IPS DF 6.9 (cell line): ENCODE measurements at regions not wholly inside any gene's neighbourhood (a gene's known extent, or its start where the extent isn't known, plus 50 kb on each side); places are given as distances from the start of the nearest gene placed in this dataset.

Experiments
- DNase-seq: peaks from one replicate; pipeline ENCODE4 v3.0.0-alpha.2; 2013; ENCODE audit warnings: low read depth, low spot score
- H3K27ac ChIP-seq: one replicate; pipeline ENCODE4 v1.5.1; 2013; ENCODE audit warnings: low read length, control low read depth
- H3K27me3 ChIP-seq: 2 replicates; pipeline ENCODE4 v1.6.1; 2013; ENCODE audit warnings: mild to moderate bottlenecking, low read length; ENCODE audit not compliant: control insufficient read depth, insufficient read depth
- H3K36me3 ChIP-seq: 2 replicates; pipeline ENCODE4 v1.6.1; 2013; ENCODE audit warnings: low read length; ENCODE audit not compliant: control insufficient read depth, insufficient read depth
- H3K4me1 ChIP-seq: 2 replicates; pipeline ENCODE4 v1.6.1; 2013; ENCODE audit warnings: low read length; ENCODE audit not compliant: control insufficient read depth, insufficient read depth
- H3K4me3 ChIP-seq: 2 replicates; pipeline ENCODE4 v1.5.1; 2013; ENCODE audit warnings: mild to moderate bottlenecking, low read length
- H3K9me3 ChIP-seq: 2 replicates; pipeline ENCODE4 v1.6.1; 2013; ENCODE audit warnings: low read length, inconsistent platforms; ENCODE audit not compliant: control insufficient read depth, insufficient read depth
- WGBS: extraction: QIAGEN DNeasy Blood & Tissue Kit; methylation state at CpG from one replicate; pipeline ENCODE4 v1.1.7; 2013; ENCODE audit warnings: mixed read lengths, missing lambda C conversion rate; ENCODE audit not compliant: insufficient read length, insufficient coverage; 5-methylcytosine and 5-hydroxymethylcytosine counted together

DNA sequence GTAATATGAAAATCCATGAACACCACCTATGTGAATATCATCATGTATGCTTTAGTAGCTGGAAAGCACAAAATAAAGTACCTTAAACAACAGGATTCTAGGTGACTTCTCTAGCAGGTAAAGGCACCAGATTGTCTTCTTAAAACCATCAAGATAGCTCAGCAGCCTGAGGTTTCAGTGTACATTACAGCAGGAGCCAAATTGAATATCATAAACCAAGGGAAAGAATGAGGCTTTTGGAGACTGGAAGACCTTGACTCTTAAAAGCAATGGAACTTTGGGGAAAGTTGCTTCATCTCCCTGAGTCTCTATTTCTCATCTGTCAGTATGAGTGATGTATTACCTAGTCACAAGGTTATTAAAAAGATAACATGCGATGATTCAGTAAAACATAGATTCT is 429.7 kb upstream of the SPHKAP start:
- no CpG with 5 or more reads among the region's 1 CpG for WGBS

DNA sequence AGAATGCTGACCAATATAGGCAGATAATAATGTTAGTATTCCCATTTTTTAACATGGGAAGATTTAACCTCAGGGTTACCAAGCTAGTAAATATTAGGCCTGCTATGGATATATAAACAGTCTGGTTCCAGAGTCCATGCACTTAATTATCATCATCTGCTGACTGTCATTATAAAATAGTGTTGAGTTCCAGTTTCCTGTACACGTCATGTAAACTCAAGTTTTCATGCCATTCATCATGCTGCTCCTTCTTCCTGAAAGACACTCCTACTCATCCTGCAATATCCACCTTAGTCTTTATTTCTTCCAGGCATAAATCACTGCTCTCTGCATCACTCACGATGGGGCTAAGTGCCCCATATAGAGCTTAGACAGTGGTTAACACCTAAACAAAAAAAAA is 420.8 kb upstream of the SPHKAP start:
- Histone ChIP-seq H3K9me3 (no peaks in the 10 kb centered on the region), H3K4me1 (no peaks in the 10 kb centered on the region), H3K36me3 (no peaks in the 10 kb centered on the region), H3K27me3 (no peaks in the 10 kb centered on the region), H3K4me3 (no peak overlapping the region), H3K27ac (no peak overlapping the region)
- WGBS, result no CpG with 5 or more reads among the region's 2 CpGs
- no peak for DNase-seq

More for the DNA sequence above, 429.7 kb upstream of the SPHKAP start:
- H3K27me3 ChIP-seq, result no peaks in the 10 kb centered on the region
- no peak for DNase-seq
- no peaks in the 10 kb centered on the region for H3K36me3 ChIP-seq
- no peak overlapping the region for H3K4me3 ChIP-seq
- H3K4me1 ChIP-seq, result no peaks in the 10 kb centered on the region
- H3K27ac ChIP-seq, result no peak overlapping the region
- H3K9me3 ChIP-seq, result no peaks in the 10 kb centered on the region

DNA sequence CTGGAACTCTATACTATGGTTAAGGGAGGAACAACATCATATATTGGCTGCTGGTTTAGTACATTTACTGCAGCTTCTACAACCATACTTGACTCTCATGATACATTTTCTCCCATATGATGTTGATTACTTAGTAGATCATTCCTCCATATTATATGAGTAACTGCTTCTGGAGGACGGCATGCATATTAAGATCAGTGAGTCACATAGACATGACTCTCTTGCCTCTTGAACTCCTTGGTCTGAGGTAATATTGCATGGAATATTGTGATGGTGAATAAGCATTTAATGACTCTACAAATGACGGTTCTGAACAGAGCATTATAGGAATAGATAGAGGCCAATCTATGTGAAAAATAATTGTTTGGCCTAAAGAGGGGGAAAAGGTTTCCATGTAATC is 418.8 kb upstream of the SPHKAP start:
- Histone ChIP-seq H3K9me3 (no peaks in the 10 kb centered on the region), H3K4me1 (no peaks in the 10 kb centered on the region), H3K27me3 (no peaks in the 10 kb centered on the region), H3K4me3 (no peak overlapping the region), H3K36me3 (no peaks in the 10 kb centered on the region), H3K27ac (no peak overlapping the region)
- DNase-seq, result no peak
- no CpG with 5 or more reads among the region's 2 CpGs for WGBS

DNA sequence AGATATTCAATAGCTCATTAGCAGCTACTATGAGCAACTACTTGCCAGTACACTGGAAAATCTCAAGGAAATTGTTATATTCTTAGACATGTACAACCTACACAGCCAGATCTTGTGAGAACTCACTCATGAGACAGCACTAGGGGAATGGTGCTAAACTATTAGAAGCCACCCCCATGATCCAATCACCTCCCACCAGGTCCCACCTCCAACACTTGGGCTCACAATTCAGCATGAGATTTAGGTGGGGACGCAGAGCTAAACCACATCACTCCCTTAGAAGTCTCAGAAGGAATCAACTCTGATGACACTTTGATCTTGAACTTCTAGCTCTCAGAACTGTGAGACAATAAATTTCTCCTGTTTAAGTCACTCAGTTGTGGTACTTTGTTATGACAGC is 418.3 kb upstream of the SPHKAP start:
- WGBS, result no CpG with 5 or more reads among the region's 1 CpG
- H3K9me3 ChIP-seq, result no peaks in the 10 kb centered on the region
- no peaks in the 10 kb centered on the region for H3K36me3 ChIP-seq
- no peak overlapping the region for H3K4me3 ChIP-seq
- H3K4me1 ChIP-seq, result no peaks in the 10 kb centered on the region
- no peaks in the 10 kb centered on the region for H3K27me3 ChIP-seq
- no peak for DNase-seq
- H3K27ac ChIP-seq, result no peak overlapping the region

DNA sequence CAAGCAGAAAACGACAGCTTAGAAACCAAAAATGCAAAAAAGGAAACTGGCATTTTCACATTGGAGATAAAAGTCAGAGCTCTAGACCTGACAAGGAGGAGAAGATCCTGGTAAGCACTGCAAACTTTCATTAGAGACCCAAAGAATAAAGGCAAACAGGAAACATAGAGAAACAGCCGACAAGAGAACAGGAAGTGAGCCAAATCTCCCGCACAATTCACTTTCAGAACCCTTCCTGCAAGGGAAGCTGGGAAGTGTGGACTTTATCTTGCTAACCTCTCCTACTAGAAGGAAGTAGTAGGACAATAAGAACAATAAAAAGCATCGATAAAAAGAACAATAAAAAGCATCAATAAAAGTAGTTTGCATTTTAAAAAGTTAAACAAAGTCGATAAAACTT is 417.8 kb upstream of the SPHKAP start:
- H3K27me3 ChIP-seq, result no peaks in the 10 kb centered on the region
- H3K9me3 ChIP-seq, result no peaks in the 10 kb centered on the region
- H3K27ac ChIP-seq, result no peak overlapping the region
- no peak overlapping the region for H3K4me3 ChIP-seq
- no peak for DNase-seq
- H3K4me1 ChIP-seq, result no peaks in the 10 kb centered on the region
- no CpG with 5 or more reads among the region's 5 CpGs for WGBS
- H3K36me3 ChIP-seq, result no peaks in the 10 kb centered on the region

DNA sequence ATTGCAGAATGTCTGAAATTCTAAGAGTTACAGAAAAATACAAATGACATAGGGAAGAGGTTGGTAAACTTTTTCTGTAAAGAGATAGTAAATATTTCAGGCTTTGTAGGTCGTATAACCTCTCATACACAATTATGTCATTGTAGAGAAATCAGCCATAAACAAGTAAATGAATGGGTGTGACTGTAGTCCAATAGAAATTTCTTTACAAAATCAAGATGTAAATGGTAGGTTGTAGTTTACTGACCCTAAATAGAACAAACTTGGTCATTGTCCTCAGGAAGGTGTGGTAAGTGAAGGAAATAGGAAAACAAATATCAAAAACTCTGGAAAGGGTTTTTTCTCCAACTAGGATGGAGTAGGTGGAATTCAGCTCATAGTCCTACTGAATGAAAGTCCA is 415.5 kb upstream of the SPHKAP start:
- no CpG with 5 or more reads among the region's 1 CpG for WGBS
- H3K36me3 ChIP-seq, result no peaks in the 10 kb centered on the region
- H3K27me3 ChIP-seq, result no peaks in the 10 kb centered on the region
- no peak overlapping the region for H3K27ac ChIP-seq
- DNase-seq, result no peak
- H3K9me3 ChIP-seq, result no peaks in the 10 kb centered on the region
- H3K4me1 ChIP-seq, result no peaks in the 10 kb centered on the region
- H3K4me3 ChIP-seq, result no peak overlapping the region

DNA sequence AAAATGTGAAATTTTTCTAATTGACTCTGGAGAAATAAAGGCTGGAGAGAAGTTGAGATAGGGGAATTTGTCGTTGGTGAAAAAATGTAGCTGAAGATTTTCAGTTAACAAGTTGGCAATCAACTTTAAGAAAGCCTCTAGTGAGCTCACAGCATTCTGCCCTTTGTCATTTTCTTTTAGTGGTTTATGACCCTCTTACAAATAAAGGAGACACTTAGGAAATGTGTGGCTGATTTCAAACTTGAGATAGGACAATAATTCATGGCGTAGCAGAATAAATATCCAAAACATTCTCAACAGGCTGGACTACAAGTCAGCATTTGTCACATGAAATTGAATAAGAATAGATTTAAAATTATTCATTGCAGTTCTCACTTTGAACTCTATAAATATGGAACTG is 412.5 kb upstream of the SPHKAP start:
- Histone ChIP-seq H3K4me1 (no peaks in the 10 kb centered on the region), H3K36me3 (no peaks in the 10 kb centered on the region), H3K9me3 (no peaks in the 10 kb centered on the region), H3K27ac (no peak overlapping the region), H3K4me3 (no peak overlapping the region), H3K27me3 (no peaks in the 10 kb centered on the region)
- DNase-seq, result no peak
- WGBS, result 100% methylated on average over 1 of the region's 2 CpGs

DNA sequence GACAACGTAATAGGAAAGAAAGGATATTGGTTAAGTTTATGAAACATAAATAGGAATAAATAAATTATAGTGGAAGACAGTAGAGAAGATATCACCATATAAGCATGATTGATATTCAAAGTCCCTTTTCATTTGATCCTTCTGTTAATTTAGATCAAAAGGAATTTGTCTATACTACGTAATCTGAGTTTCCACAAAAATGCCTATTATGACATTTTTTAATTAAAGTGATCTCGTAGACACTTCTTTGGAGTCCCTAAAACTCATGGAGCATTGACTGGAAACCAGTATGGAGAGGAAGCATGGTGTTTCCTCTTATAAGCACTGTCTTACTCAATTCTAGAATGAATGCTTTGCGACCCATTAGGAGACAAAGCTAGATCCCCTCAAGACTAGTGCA is 411.4 kb upstream of the SPHKAP start:
- WGBS, result no CpG with 5 or more reads among the region's 4 CpGs
- H3K36me3 ChIP-seq, result no peaks in the 10 kb centered on the region
- H3K9me3 ChIP-seq, result no peaks in the 10 kb centered on the region
- no peak overlapping the region for H3K4me3 ChIP-seq
- H3K27ac ChIP-seq, result no peak overlapping the region
- H3K4me1 ChIP-seq, result no peaks in the 10 kb centered on the region
- H3K27me3 ChIP-seq, result no peaks in the 10 kb centered on the region
- no peak for DNase-seq

DNA sequence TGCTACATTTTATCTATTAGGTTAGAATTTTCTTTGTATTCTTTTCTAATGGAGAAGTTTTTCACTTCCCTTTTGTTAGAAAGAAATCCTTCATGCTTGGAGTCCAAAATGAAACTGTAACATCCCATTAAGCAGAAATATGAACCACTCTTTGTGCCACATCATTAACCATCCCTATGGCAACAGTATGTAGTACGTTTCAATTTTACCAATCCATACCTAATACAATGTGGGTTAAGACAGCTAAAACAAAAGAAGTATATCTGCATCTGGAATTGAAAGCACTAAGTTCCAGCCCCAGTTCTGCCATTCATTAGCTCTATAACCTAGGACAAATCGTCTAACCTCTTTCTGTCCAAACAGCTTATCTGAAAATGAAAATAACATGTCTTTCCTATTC is 409.2 kb upstream of the SPHKAP start:
- no peak overlapping the region for H3K4me3 ChIP-seq
- no peaks in the 10 kb centered on the region for H3K27me3 ChIP-seq
- H3K4me1 ChIP-seq, result no peaks in the 10 kb centered on the region
- no CpG with 5 or more reads among the region's 2 CpGs for WGBS
- no peak for DNase-seq
- no peak overlapping the region for H3K27ac ChIP-seq
- H3K36me3 ChIP-seq, result no peaks in the 10 kb centered on the region
- no peaks in the 10 kb centered on the region for H3K9me3 ChIP-seq

DNA sequence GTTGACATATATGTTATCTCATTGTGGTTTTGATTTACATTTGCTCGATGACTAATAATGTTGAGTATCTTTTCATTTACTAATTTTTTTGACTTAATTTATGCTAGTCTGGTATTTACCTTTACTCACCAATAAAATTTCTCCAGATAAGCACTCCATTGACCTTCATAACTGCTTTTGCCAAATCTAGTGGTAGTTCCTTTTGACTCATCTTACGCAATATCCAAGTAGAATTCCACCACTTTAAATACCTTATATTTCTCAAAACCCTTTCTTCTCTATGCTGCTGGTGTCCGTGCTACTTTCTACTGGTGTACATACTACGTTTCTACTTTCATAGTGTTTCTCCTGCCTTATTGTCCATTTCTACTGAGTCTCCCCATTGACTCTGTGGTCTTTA is 407.6 kb upstream of the SPHKAP start:
- Histone ChIP-seq H3K27me3 (no peaks in the 10 kb centered on the region), H3K9me3 (no peaks in the 10 kb centered on the region), H3K27ac (no peak overlapping the region), H3K4me3 (no peak overlapping the region), H3K36me3 (no peaks in the 10 kb centered on the region), H3K4me1 (no peaks in the 10 kb centered on the region)
- 100% methylated on average over 1 of the region's 4 CpGs for WGBS
- no peak for DNase-seq

DNA sequence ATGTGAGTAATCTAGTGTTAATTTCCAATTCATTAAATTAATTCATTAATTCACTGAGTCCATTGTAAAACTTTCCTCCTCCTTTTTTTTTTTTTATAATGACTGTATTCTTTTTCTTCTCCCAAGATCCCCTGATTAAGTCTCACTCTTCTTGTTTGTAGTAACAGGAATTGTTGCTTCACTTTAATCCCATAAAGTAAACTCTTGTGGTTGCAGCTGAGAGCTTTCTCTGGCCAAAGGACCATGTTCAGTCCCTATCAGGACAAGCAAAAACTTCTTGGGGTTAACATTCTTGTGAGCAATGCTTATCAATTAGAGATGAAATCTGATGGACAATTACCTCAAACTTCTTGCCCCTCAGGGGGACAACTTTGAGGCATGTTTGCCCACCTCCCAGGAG is 400.2 kb upstream of the SPHKAP start:
- Histone ChIP-seq H3K27me3 (no peaks in the 10 kb centered on the region), H3K4me3 (no peak overlapping the region), H3K4me1 (no peaks in the 10 kb centered on the region), H3K36me3 (no peaks in the 10 kb centered on the region), H3K27ac (no peak overlapping the region), H3K9me3 (no peaks in the 10 kb centered on the region)
- no peak for DNase-seq
